DOHH2 (cell line): ENCODE measurements at regions not wholly inside any gene's neighbourhood (a gene's known extent, or its start where the extent isn't known, plus 50 kb on each side); places are given as distances from the start of the nearest gene placed in this dataset.

ENCODE experiments used
- EZH2phosphoT487 ChIP-seq: fragments of 200-600 bp; sonication (generic); IDR thresholded peaks from 2 replicates; pipeline ENCODE4 v1.6.1; 2017; ENCODE audit warnings: borderline replicate concordance, mild to moderate bottlenecking, antibody characterized with exemption, low read length, moderate library complexity, mixed read lengths
- TF ChIP-seq, protein P1 (sequence below): fragments of 200-600 bp; sonication (generic); IDR thresholded peaks from one replicate; pipeline ENCODE4 v1.5.1; 2014; ENCODE audit warnings: antibody characterized with exemption, mild to moderate bottlenecking, low read depth, low read length; ENCODE audit not compliant: poor library complexity, severe bottlenecking

DNA sequence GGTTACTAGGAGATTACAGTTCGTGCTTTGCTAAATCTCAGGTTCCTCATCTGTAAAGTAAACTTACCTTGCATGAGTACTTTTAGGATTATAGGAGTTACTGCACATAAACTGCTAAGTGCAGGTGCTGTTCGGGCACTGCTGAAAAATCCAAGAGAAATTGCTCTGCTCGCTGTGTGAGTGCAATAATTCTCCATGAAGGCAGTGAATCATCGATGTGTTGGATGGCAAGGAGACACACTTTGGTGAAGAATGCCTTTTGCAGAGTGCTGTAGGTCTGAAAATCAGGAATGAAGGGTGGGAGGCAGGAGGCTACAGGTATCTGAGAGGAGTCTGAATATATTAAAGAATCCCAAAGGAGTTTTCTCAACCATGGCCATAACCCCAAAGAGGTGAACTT is 113.0 kb downstream of the CHIC2 start:
- TF ChIP-seq, protein P1, sequence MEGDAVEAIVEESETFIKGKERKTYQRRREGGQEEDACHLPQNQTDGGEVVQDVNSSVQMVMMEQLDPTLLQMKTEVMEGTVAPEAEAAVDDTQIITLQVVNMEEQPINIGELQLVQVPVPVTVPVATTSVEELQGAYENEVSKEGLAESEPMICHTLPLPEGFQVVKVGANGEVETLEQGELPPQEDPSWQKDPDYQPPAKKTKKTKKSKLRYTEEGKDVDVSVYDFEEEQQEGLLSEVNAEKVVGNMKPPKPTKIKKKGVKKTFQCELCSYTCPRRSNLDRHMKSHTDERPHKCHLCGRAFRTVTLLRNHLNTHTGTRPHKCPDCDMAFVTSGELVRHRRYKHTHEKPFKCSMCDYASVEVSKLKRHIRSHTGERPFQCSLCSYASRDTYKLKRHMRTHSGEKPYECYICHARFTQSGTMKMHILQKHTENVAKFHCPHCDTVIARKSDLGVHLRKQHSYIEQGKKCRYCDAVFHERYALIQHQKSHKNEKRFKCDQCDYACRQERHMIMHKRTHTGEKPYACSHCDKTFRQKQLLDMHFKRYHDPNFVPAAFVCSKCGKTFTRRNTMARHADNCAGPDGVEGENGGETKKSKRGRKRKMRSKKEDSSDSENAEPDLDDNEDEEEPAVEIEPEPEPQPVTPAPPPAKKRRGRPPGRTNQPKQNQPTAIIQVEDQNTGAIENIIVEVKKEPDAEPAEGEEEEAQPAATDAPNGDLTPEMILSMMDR = no peak
- no peak for TF ChIP-seq EZH2phosphoT487
